Activated T-cell treated with anti-CD3 and anti-CD28 coated beads, Interleukin-2, amount 50 U/mL, for 24 hours (primary cell): ENCODE measurements at regions not wholly inside any gene's neighbourhood (a gene's known extent, or its start where the extent isn't known, plus 50 kb on each side); places are given as distances from the start of the nearest gene placed in this dataset.
"Not testable (repeated sequence)": the region's sequence is repeated elsewhere in the genome, so short reads cannot be mapped to it uniquely, and the experiment has no call there.

Source experiments
- DNase-seq: peaks from one replicate; pipeline ENCODE4 v3.0.0-alpha.2; 2020
- H3K27ac Mint-ChIP-seq: 2 replicates; pipeline ENCODE4 v1.8.0; 2020; ENCODE audit warnings: mild to moderate bottlenecking, mixed read lengths
- H3K27me3 Mint-ChIP-seq: 2 replicates; pipeline ENCODE4 v1.8.0; 2020; ENCODE audit warnings: mixed read lengths
- H3K36me3 Mint-ChIP-seq: 2 replicates; pipeline ENCODE4 v1.8.0; 2020; ENCODE audit warnings: low read depth, mixed read lengths
- H3K4me1 Mint-ChIP-seq: 2 replicates; pipeline ENCODE4 v1.8.0; 2020; ENCODE audit warnings: low read depth, mixed read lengths
- H3K4me3 Mint-ChIP-seq: 2 replicates; pipeline ENCODE4 v1.8.0; 2020; ENCODE audit warnings: mild to moderate bottlenecking, moderate library complexity, mixed read lengths
- H3K9me3 Mint-ChIP-seq: 2 replicates; pipeline ENCODE4 v1.8.0; 2020; ENCODE audit warnings: mixed read lengths

- Mint-ChIP-seq H3K4me3 (no peak overlapping the region), H3K27ac (no peak overlapping the region), H3K9me3 (no peaks in the 10 kb centered on the region), H3K4me1 (peaks cover 34% of the 10 kb centered on the region), H3K27me3 (peaks cover 34% of the 10 kb centered on the region), H3K36me3 (no peaks in the 10 kb centered on the region)
- DNase-seq = no peak
Measured at GRCh38 chr9:1877951-1878350, 137.2 kb upstream of the SMARCA2 start.

- no peak for DNase-seq
- Mint-ChIP-seq H3K9me3 (no peaks in the 10 kb centered on the region), H3K4me1 (peaks cover 33% of the 10 kb centered on the region), H3K27me3 (peaks cover 34% of the 10 kb centered on the region), H3K27ac (no peak overlapping the region), H3K36me3 (no peaks in the 10 kb centered on the region), H3K4me3 (no peak overlapping the region)
Measured at GRCh38 chr9:1878811-1879210, 136.3 kb upstream of the SMARCA2 start.

- Mint-ChIP-seq H3K27me3 (peaks cover 36% of the 10 kb centered on the region), H3K9me3 (no peaks in the 10 kb centered on the region), H3K4me1 (peaks cover 32% of the 10 kb centered on the region), H3K4me3 (no peak overlapping the region), H3K36me3 (no peaks in the 10 kb centered on the region), H3K27ac (no peak overlapping the region)
- no peak for DNase-seq
Measured at GRCh38 chr9:1879501-1879900, 135.6 kb upstream of the SMARCA2 start.

- Mint-ChIP-seq H3K36me3 (no peaks in the 10 kb centered on the region), H3K4me1 (peaks cover 29% of the 10 kb centered on the region), H3K27me3 (peaks cover 40% of the 10 kb centered on the region), H3K9me3 (no peaks in the 10 kb centered on the region), H3K4me3 (no peak overlapping the region), H3K27ac (no peak overlapping the region)
- no peak for DNase-seq
Measured at GRCh38 chr9:1880038-1880565, 135.0 kb upstream of the SMARCA2 start.

- H3K4me1 Mint-ChIP-seq = peaks cover 12% of the 10 kb centered on the region
- no peaks in the 10 kb centered on the region for H3K36me3 Mint-ChIP-seq
- peaks cover 39% of the 10 kb centered on the region for H3K27me3 Mint-ChIP-seq
- H3K4me3 Mint-ChIP-seq = no peak overlapping the region
- no peak for DNase-seq
- no peaks in the 10 kb centered on the region for H3K9me3 Mint-ChIP-seq
- H3K27ac Mint-ChIP-seq = no peak overlapping the region
Measured at GRCh38 chr9:1881708-1882295, 133.3 kb upstream of the SMARCA2 start.

- Mint-ChIP-seq H3K36me3 (no peaks in the 10 kb centered on the region), H3K27ac (no peak overlapping the region), H3K27me3 (peaks cover 45% of the 10 kb centered on the region), H3K4me3 (no peak overlapping the region), H3K4me1 (peaks cover 1% of the 10 kb centered on the region), H3K9me3 (no peaks in the 10 kb centered on the region)
- DNase-seq = no peak
Measured at GRCh38 chr9:1882711-1883403, 132.3 kb upstream of the SMARCA2 start.

- Mint-ChIP-seq H3K4me1 (peaks cover 1% of the 10 kb centered on the region), H3K27ac (no peak overlapping the region), H3K9me3 (no peaks in the 10 kb centered on the region), H3K27me3 (peaks cover 36% of the 10 kb centered on the region), H3K4me3 (no peak overlapping the region), H3K36me3 (no peaks in the 10 kb centered on the region)
- DNase-seq = no peak
Measured at GRCh38 chr9:1890201-1890600, 124.9 kb upstream of the SMARCA2 start.

- Mint-ChIP-seq H3K4me3 (no peak overlapping the region), H3K36me3 (no peaks in the 10 kb centered on the region), H3K4me1 (peaks cover 1% of the 10 kb centered on the region), H3K27ac (no peak overlapping the region), H3K27me3 (peaks cover 36% of the 10 kb centered on the region), H3K9me3 (no peaks in the 10 kb centered on the region)
- no peak for DNase-seq
Measured at GRCh38 chr9:1890816-1891215, 124.3 kb upstream of the SMARCA2 start.

GRCh38 chr9:1903080-1903704 is 112.0 kb upstream of the SMARCA2 start:
- DNase-seq, H3K4me3 Mint-ChIP-seq, H3K4me1 Mint-ChIP-seq, H3K36me3 Mint-ChIP-seq, H3K27ac Mint-ChIP-seq: not testable (repeated sequence)
- Mint-ChIP-seq H3K27me3 (peaks cover 21% of the 10 kb centered on the region), H3K9me3 (peaks cover 35% of the 10 kb centered on the region)

GRCh38 chr9:1907465-1907864 is 107.7 kb upstream of the SMARCA2 start:
- Mint-ChIP-seq H3K9me3 (peaks cover 24% of the 10 kb centered on the region), H3K4me1 (peaks cover 4% of the 10 kb centered on the region), H3K36me3 (no peaks in the 10 kb centered on the region), H3K27ac (no peak overlapping the region), H3K27me3 (no peaks in the 10 kb centered on the region), H3K4me3 (no peak overlapping the region)
- no peak for DNase-seq

- H3K27ac Mint-ChIP-seq = no peak overlapping the region
- peaks cover 4% of the 10 kb centered on the region for H3K4me1 Mint-ChIP-seq
- H3K4me3 Mint-ChIP-seq = no peak overlapping the region
- peaks cover 10% of the 10 kb centered on the region for H3K9me3 Mint-ChIP-seq
- no peaks in the 10 kb centered on the region for H3K27me3 Mint-ChIP-seq
- H3K36me3 Mint-ChIP-seq = no peaks in the 10 kb centered on the region
- no peak for DNase-seq
Measured at GRCh38 chr9:1909322-1909721, 105.8 kb upstream of the SMARCA2 start.

GRCh38 chr9:1910269-1910811 is 104.8 kb upstream of the SMARCA2 start:
- Mint-ChIP-seq H3K4me1 (peaks cover 4% of the 10 kb centered on the region), H3K27me3 (no peaks in the 10 kb centered on the region), H3K9me3 (peaks cover 5% of the 10 kb centered on the region), H3K4me3 (no peak overlapping the region), H3K36me3 (no peaks in the 10 kb centered on the region), H3K27ac (no peak overlapping the region)
- DNase-seq = no peak

GRCh38 chr9:1913631-1914330 is 101.4 kb upstream of the SMARCA2 start:
- peaks cover 4% of the 10 kb centered on the region for H3K4me1 Mint-ChIP-seq
- no peak overlapping the region for H3K4me3 Mint-ChIP-seq
- H3K27ac Mint-ChIP-seq = no peak overlapping the region
- H3K27me3 Mint-ChIP-seq = peaks cover 18% of the 10 kb centered on the region
- no peaks in the 10 kb centered on the region for H3K36me3 Mint-ChIP-seq
- no peak for DNase-seq
- peaks cover 5% of the 10 kb centered on the region for H3K9me3 Mint-ChIP-seq

GRCh38 chr9:1916095-1916494 is 99.1 kb upstream of the SMARCA2 start:
- Mint-ChIP-seq H3K4me1 (no peaks in the 10 kb centered on the region), H3K27ac (no peak overlapping the region), H3K36me3 (no peaks in the 10 kb centered on the region), H3K4me3 (no peak overlapping the region), H3K9me3 (peaks cover 5% of the 10 kb centered on the region), H3K27me3 (peaks cover 33% of the 10 kb centered on the region)
- DNase-seq = no peak
